ENCODE measurements at regions not wholly inside any gene's neighbourhood (a gene's known extent, or its start where the extent isn't known, plus 50 kb on each side); places are given as distances from the start of the nearest gene placed in this dataset.

DNA sequence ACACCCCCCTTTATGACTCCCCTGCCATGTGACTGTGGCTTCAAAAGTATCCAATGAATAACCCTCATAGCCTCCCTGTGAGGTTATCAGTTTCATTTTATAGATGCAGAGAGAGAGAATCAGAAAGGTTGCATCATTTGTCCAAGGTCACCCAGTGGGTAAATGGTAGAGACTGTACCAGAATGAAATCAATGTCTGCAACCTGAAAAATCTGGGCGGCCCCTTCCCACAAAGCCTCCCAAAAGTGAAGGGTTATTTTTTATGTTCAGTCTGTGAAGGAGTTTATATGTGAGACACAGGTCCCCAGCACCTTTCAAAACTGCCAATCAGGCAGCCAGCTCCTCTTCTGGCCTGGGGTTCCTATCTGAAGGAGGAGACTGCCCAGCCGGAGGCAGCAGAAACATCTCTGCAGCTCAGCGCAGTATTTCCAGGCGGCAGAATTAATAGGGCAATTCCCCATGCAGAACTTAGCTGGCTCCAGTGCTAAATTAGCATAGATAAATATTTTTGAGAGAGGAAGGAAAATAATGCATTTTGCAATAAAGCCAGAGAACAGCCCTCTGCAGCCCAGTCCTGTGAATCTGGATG, 130.8 kb upstream of the PRR20G start:
- H3K4me3 ChIP-seq (ENCODE audit: low read depth, low read length): no peak overlapping the region
- no peaks in the 10 kb centered on the region for H3K36me3 Mint-ChIP-seq (ENCODE audit: insufficient read depth, unreplicated experiment)
- DNase-seq: no peak
- no peaks in the 10 kb centered on the region for H3K27me3 ChIP-seq (replicated peaks; ENCODE audit: control insufficient read depth, insufficient read depth, low read length)
- no peak overlapping the region for H3K4me3 Mint-ChIP-seq (ENCODE audit: unreplicated experiment)
- no peaks in the 10 kb centered on the region for H3K9me3 ChIP-seq
- H3K27ac Mint-ChIP-seq (ENCODE audit: unreplicated experiment): no peak overlapping the region
- ChIA-PET CTCF (no interaction called here), POLR2A (no interaction called here)
- H3K9me3 Mint-ChIP-seq (ENCODE audit: unreplicated experiment): no peaks in the 10 kb centered on the region
- TF ChIP-seq, protein P1, sequence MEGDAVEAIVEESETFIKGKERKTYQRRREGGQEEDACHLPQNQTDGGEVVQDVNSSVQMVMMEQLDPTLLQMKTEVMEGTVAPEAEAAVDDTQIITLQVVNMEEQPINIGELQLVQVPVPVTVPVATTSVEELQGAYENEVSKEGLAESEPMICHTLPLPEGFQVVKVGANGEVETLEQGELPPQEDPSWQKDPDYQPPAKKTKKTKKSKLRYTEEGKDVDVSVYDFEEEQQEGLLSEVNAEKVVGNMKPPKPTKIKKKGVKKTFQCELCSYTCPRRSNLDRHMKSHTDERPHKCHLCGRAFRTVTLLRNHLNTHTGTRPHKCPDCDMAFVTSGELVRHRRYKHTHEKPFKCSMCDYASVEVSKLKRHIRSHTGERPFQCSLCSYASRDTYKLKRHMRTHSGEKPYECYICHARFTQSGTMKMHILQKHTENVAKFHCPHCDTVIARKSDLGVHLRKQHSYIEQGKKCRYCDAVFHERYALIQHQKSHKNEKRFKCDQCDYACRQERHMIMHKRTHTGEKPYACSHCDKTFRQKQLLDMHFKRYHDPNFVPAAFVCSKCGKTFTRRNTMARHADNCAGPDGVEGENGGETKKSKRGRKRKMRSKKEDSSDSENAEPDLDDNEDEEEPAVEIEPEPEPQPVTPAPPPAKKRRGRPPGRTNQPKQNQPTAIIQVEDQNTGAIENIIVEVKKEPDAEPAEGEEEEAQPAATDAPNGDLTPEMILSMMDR (IDR thresholded peaks at IDR 0.05; ENCODE audit: insufficient read depth in 1 of 2, low read depth in 1 of 2, low read length in 1 of 2, severe bottlenecking in 1 of 2, unreplicated experiment in 1 of 2): no peak
- intact Hi-C loops (cut with micrococcal nuclease; ENCODE audit: unreplicated experiment): no loop called here
- H3K4me1 ChIP-seq: no peaks in the 10 kb centered on the region
- H3K36me3 ChIP-seq (ENCODE audit: control insufficient read depth, insufficient read depth, low read length): no peaks in the 10 kb centered on the region
- H3K4me1 Mint-ChIP-seq (ENCODE audit: low read depth, unreplicated experiment): no peaks in the 10 kb centered on the region
- H3K27me3 Mint-ChIP-seq (ENCODE audit: insufficient read depth, unreplicated experiment): peaks cover 38% of the 10 kb centered on the region
- BruUV-seq (replicated peaks): no TSS peak

DNA sequence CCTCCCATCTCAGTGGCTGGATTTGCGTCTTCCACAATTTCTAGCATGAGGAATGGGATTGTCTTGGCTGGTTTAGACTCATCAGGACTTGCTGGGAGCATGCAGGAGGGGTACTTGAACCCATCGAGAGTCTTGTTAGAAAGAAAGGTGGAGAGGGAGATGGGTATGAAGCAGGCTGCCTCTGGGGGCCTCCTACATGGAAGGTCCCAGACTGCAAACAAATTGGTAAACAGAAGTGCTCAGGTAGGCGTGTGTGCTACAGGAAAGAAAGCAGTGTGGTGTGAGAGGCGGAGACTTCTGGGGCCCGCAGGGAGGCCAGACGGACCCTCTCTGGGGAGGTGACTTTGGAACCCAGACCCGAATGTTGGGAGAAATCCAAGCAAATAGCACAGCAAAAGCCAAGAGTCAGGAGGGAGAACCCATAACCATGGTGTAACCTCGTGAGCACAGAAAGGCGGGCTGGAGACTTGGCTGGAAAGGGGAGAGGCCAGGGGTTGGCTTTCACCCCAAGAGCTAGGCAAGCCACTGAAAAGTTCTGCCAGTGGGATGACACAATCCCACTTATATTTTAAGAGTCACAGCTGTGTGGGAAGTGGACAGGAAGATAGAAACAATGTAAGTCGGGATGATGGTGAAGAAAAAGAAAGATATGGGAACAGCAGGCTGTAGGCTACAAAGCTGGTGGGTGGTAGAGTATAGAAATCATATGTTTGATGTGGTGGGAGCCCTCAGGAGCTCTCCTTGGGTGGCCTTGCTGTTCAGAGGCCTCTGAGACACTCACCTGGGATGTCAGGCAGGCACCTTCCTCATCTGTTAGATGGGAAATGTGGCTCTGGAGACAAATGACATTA, 130.1 kb upstream of the PRR20G start:
- Histone ChIP-seq H3K9me3 (no peaks in the 10 kb centered on the region), H3K36me3 (ENCODE audit: control insufficient read depth, insufficient read depth, low read length) (no peaks in the 10 kb centered on the region), H3K4me3 (ENCODE audit: low read depth, low read length) (no peak overlapping the region), H3K4me1 (no peaks in the 10 kb centered on the region), H3K27me3 (replicated peaks; ENCODE audit: control insufficient read depth, insufficient read depth, low read length) (no peaks in the 10 kb centered on the region)
- no peak for DNase-seq
- intact Hi-C loops (cut with micrococcal nuclease; ENCODE audit: unreplicated experiment): no loop called here
- TF ChIP-seq, protein P1 (IDR thresholded peaks at IDR 0.05; ENCODE audit: insufficient read depth in 1 of 2, low read depth in 1 of 2, low read length in 1 of 2, severe bottlenecking in 1 of 2, unreplicated experiment in 1 of 2): no peak
- Mint-ChIP-seq H3K27ac (ENCODE audit: unreplicated experiment) (no peak overlapping the region), H3K9me3 (ENCODE audit: unreplicated experiment) (no peaks in the 10 kb centered on the region), H3K4me3 (ENCODE audit: unreplicated experiment) (no peak overlapping the region), H3K36me3 (ENCODE audit: insufficient read depth, unreplicated experiment) (no peaks in the 10 kb centered on the region), H3K27me3 (ENCODE audit: insufficient read depth, unreplicated experiment) (peaks cover 34% of the 10 kb centered on the region), H3K4me1 (ENCODE audit: low read depth, unreplicated experiment) (no peaks in the 10 kb centered on the region)
- ChIA-PET CTCF (no interaction called here), POLR2A (no interaction called here)
- BruUV-seq (replicated peaks): no TSS peak

DNA sequence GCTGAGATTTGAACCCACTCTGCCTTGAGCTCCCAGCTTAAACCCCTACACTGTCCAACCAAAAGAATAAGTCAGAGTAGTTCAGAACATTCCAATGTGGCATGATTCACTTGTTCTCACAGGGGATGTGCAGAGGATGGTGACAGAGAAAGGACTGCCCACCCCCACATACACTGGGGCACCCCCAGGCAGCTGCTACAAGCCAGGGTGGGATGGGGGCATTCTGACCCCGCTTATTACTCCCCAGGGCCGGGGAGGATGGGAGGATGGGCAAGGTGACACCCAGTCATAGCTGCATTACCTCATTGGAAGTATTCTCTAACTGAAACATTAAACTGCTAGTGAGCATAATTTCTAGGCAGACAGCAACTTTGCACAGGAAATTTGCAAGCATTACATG, 126.0 kb upstream of the PRR20G start:
- BruUV-seq (replicated peaks): no TSS peak
- Mint-ChIP-seq H3K9me3 (ENCODE audit: unreplicated experiment) (no peaks in the 10 kb centered on the region), H3K27ac (ENCODE audit: unreplicated experiment) (no peak overlapping the region), H3K36me3 (ENCODE audit: insufficient read depth, unreplicated experiment) (no peaks in the 10 kb centered on the region), H3K4me1 (ENCODE audit: low read depth, unreplicated experiment) (no peaks in the 10 kb centered on the region), H3K27me3 (ENCODE audit: insufficient read depth, unreplicated experiment) (peaks cover 31% of the 10 kb centered on the region), H3K4me3 (ENCODE audit: unreplicated experiment) (no peak overlapping the region)
- POLR2A ChIA-PET: no interaction called here
- DNase-seq: no peak
- H3K9me3 ChIP-seq: no peaks in the 10 kb centered on the region
- H3K4me1 ChIP-seq: no peaks in the 10 kb centered on the region
- CTCF ChIA-PET: no interaction called here
- H3K36me3 ChIP-seq (ENCODE audit: control insufficient read depth, insufficient read depth, low read length): no peaks in the 10 kb centered on the region
- TF ChIP-seq, protein P1 (IDR thresholded peaks at IDR 0.05; ENCODE audit: insufficient read depth in 1 of 2, low read depth in 1 of 2, low read length in 1 of 2, severe bottlenecking in 1 of 2, unreplicated experiment in 1 of 2): no peak
- H3K4me3 ChIP-seq (ENCODE audit: low read depth, low read length): no peak overlapping the region
- intact Hi-C loops (cut with micrococcal nuclease; ENCODE audit: unreplicated experiment): no loop called here
- H3K27me3 ChIP-seq (replicated peaks; ENCODE audit: control insufficient read depth, insufficient read depth, low read length): no peaks in the 10 kb centered on the region

Data from Caco-2 (cell line).